ENCODE measurements at regions not wholly inside any gene's neighbourhood (a gene's known extent, or its start where the extent isn't known, plus 50 kb on each side); places are given as distances from the start of the nearest gene placed in this dataset.

DNA sequence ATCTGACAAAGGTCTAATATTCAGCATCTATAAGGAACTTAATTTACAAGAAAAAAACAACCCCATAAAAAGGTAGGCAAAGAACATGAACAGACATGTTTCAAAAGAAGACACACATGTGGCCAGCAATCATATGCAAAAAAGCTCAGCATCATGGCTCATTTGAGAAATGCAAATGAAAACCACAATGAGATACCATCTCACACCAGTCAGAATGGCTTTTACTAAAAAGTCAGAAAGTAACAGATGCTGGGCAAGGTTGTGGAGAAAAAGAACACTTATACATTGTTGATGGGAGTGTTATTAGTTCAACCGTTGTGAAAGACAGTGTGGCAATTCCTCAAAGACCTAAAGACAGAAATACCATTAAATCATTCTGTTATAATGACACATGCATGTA, 289.9 kb upstream of the MMS22L start:
- TF ChIP-seq, protein P1, sequence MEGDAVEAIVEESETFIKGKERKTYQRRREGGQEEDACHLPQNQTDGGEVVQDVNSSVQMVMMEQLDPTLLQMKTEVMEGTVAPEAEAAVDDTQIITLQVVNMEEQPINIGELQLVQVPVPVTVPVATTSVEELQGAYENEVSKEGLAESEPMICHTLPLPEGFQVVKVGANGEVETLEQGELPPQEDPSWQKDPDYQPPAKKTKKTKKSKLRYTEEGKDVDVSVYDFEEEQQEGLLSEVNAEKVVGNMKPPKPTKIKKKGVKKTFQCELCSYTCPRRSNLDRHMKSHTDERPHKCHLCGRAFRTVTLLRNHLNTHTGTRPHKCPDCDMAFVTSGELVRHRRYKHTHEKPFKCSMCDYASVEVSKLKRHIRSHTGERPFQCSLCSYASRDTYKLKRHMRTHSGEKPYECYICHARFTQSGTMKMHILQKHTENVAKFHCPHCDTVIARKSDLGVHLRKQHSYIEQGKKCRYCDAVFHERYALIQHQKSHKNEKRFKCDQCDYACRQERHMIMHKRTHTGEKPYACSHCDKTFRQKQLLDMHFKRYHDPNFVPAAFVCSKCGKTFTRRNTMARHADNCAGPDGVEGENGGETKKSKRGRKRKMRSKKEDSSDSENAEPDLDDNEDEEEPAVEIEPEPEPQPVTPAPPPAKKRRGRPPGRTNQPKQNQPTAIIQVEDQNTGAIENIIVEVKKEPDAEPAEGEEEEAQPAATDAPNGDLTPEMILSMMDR (IDR thresholded peaks at IDR 0.05; ENCODE audit: insufficient read depth, low read length, missing control alignments) = no peak
- POLR2A ChIA-PET = no interaction called here
- CTCF ChIA-PET = no interaction called here
- DNase-seq (ENCODE audit: low read depth, low spot score) = no peak
- no peak overlapping the region for H3K4me3 ChIP-seq (ENCODE audit: low read depth, low read length)

DNA sequence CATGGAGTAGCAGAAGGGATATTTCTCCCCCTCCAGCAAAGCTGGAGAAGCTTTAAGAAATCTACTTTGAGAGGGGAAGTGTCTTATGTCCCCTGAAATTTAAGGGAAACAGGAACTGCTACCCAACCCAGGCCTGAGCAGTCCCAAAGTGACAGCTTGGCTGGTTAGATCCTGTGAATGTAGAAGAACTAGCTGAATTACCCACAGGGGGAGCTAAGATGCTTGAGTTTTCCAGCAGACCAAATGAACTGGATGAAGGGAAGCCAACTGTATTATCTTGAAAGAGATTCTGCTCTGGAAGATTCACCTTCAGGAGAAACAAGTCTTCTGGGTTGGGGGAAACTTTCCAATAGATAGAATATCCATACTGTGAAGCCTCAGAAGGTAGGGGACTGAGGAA, 303.3 kb upstream of the MMS22L start:
- ChIA-PET POLR2A (no interaction called here), CTCF (interaction anchor here (0.9 to 1.1 kb wide), 2 partner anchors 15 to 338 kb away, joined by 3 to 4 read pairs; no protein-coding TSS in a partner anchor)
- TF ChIP-seq, protein P1 (IDR thresholded peaks at IDR 0.05; ENCODE audit: insufficient read depth, low read length, missing control alignments) = peak; percentile 54
- H3K4me3 ChIP-seq (ENCODE audit: low read depth, low read length) = no peak overlapping the region
- DNase-seq (ENCODE audit: low read depth, low spot score) = peak; percentile 17

DNA sequence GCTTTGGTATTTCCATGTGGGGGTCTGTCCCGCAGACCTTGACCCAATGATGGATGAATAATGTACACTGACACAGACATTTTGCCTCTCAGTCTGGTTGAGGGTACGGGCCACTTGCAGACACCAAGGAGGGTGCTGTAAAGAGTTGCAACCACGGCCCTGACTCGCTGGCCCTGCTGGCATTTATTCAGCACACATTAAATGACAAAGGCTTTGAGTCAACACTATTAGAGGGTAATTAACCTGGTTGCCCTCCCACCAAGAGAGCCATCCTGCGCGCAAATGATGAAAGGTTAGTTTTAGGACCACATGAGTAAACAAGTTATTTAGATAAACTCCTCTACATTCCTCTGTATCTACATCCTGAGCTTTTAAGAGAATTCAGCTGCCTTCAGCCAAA, 308.9 kb upstream of the MMS22L start:
- ChIA-PET CTCF (no interaction called here), POLR2A (no interaction called here)
- H3K4me3 ChIP-seq (ENCODE audit: low read depth, low read length) = no peak overlapping the region
- DNase-seq (ENCODE audit: low read depth, low spot score) = no peak
- TF ChIP-seq, protein P1 (IDR thresholded peaks at IDR 0.05; ENCODE audit: insufficient read depth, low read length, missing control alignments) = no peak

DNA sequence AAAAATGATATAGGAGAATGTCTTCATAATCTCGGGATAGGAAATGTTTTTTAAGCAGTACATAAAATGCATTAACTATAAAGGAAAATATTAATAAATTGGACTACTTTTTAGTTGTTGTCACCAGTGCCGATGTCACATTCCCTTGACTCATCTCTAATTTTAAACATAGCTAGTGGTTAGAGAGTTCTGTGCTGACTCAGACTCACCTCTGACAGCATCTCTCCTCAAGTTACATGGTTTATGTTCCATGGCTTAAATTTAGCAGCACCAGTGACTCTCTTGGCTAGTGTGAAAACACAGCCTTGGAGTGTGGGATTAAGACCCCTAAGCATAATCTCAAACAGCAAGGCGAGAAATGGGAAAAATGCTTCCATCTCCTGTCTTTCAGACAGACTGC, 311.8 kb upstream of the MMS22L start:
- peak; percentile 26 for DNase-seq (ENCODE audit: low read depth, low spot score)
- H3K4me3 ChIP-seq (ENCODE audit: low read depth, low read length) = no peak overlapping the region
- ChIA-PET POLR2A (no interaction called here), CTCF (no interaction called here)
- TF ChIP-seq, protein P1 (IDR thresholded peaks at IDR 0.05; ENCODE audit: insufficient read depth, low read length, missing control alignments) = no peak

DNA sequence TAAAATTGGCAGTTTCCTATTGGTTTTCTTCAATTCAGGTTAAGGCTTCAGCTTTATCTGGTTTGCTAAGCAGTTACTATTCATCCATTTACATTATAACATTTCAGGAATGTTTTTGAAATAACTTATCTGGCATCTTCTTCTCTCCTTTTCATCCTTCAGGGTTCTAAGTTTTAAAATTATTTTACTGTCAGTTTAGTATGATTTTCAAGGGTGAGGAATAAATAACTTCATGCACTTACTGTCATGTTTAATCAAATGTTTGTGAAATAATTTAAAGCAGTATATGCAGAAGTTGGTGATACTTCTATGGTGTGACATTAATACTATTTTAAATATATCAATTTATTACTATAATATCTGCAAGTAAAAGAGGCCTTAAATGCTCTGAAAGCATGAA, 338.1 kb upstream of the MMS22L start:
- ChIA-PET POLR2A (no interaction called here), CTCF (no interaction called here)
- H3K4me3 ChIP-seq (ENCODE audit: low read depth, low read length) = no peak overlapping the region
- TF ChIP-seq, protein P1 (IDR thresholded peaks at IDR 0.05; ENCODE audit: insufficient read depth, low read length, missing control alignments) = no peak
- DNase-seq (ENCODE audit: low read depth, low spot score) = no peak

DNA sequence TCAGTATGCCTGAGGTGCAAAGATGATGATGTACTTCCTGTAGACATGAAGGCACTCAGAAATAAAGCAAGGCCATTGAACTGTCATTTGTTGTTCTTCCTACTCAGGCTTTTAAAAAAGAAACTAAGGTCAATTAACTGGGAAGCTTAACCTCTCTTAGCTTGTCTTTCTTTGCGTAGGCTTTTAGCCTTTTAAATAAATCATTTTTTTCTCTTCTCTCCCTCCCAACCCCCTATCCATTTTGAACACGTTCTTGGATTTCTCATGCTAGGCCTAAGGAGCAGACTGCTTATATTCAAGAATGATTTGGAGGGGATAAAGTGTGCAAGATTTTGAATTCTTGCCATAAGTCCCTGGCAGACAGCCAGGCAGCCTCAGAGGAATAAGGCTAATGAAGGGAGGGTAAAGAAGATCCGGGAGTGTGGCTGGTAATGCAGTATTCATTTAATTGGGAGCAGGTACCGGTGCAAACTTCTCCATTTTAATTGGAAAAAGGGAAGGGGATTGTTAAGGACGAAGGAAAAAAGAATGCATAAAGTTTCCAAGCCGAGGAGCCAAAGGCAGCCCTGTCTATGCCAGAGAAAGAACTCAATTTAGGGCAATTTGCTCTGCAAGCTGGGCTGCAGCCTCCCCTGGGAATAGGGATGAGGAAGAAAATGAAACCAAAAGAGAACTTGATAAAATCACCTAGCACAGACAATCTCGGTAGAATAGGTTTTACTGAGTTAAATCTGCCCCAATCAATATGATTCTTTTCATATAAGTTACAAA, 343.8 kb upstream of the MMS22L start:
- TF ChIP-seq, protein P1 (IDR thresholded peaks at IDR 0.05; ENCODE audit: insufficient read depth, low read length, missing control alignments) = no peak
- ChIA-PET CTCF (no interaction called here), POLR2A (no interaction called here)
- H3K4me3 ChIP-seq (ENCODE audit: low read depth, low read length) = peak overlapping the region; percentile 33
- DNase-seq (ENCODE audit: low read depth, low spot score) = no peak
